GM18907 (cell line): ENCODE measurements at regions not wholly inside any gene's neighbourhood (a gene's known extent, or its start where the extent isn't known, plus 50 kb on each side); places are given as distances from the start of the nearest gene placed in this dataset.

Experiments used
- ATAC-seq: cut with Tn5 transposase; IDR thresholded peaks from one replicate; pipeline ENCODE4 v1.9.1; 2021; ENCODE audit warnings: mild to moderate bottlenecking, moderate library complexity; ENCODE audit not compliant: unreplicated experiment

DNA sequence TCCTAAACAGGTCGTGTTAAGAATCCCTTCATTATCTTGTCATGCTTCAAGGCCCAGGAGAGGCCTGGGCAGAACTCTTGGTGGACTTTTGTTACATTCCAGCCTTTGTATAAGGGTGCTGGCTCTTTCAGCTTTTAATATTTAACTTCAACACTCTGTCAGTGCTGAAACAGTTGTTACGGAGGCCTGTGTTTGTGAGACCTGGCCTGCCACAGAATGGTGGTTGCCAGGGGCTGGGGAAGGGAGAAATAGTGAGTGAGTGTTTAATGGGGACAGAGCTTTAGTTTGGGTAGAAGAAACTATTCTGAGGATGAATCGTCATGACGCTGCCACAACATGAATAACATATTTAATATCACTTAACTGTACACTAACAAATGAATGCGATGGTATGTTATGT lies 1027.6 kb upstream of the PRKX start:
- ATAC-seq, result no peak

DNA sequence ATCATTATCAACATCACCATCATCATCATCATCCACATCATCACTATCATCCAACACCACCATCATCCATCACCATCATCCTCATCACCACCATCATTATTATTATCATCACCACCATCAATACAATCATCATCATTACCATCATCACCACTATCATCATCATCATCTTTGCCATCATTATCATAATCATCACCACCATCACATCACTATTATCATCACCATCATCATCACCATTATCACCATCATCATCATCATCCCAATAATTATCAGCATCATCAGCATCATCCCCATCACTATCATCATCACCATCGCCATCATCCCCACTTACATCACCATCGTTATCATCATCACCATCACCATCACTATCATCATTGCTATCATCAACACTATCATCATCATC lies 1021.9 kb upstream of the PRKX start:
- no peak for ATAC-seq

DNA sequence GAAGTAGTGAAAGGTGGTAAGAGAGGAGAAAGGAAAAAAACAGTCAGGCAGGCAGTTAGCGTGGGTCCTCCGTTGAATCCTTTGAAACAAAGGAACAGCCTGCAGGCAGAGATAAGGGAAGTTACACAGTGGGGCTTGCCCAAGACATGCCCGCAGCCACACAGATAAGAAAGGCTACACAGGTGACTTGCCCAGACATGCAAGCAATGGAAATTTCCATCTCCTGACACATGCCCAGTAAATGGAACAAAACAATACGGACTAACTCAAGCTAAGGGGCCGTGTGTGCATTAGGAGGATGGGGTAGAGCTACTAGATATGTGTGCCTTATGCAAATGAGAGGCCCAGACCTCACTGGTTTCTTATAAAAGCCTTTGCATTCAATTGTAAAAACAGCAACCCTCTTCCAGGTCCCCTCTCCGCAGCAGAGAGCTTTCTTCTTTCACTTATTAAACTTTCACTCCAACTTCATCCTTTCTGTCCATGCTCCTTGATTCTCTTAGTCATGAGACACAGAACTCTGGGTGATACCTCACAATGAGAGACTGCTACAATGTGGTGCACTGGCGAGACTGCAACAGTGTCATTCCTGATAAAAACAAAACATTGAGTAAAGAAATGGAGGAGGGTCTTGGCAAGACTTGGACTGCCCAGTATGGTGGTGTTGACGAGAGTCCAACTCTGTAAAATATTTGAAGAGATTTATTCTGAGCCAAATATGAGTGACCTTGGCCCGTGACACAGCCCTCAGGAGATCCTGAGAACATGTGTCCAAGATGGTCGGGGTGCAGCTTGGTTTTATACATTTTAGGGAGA lies 997.4 kb upstream of the PRKX start:
- ATAC-seq, result peak; percentile 47

DNA sequence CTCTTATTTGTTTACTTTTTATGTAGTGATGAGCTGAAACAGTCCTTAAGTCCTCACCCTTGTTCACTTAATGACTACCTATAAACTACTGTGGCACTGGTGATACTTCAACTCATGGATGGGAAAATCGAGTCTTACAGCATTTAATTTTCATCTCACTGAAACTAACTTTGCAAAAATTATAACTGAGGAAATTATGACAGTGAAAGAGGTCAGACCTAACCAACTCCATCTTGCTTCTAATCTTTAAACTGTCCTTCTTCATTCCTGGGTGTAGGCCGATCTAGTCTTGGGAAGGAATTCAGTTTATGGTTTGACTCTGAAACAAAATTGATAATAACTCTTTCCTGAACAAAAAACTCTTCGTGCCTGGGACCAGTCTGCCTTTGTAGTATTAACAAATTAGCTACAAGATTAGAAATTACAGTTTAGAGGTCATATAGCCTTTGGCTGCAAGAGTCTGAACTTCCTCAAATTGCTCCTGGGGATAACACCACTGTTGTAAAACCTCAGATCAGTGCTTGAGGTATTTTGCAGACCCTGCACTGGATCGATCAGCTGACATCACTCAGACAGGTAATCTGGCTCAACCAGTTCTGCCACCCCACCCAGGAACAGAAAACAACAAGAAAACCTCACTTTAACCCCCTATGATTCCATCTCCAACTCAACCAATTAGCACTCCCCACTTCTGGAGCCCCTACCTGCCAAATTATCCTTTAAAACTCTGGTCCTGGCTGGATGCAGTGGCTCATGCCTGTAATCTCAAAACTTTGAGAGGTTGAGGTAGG lies 995.7 kb upstream of the PRKX start:
- no peak for ATAC-seq

DNA sequence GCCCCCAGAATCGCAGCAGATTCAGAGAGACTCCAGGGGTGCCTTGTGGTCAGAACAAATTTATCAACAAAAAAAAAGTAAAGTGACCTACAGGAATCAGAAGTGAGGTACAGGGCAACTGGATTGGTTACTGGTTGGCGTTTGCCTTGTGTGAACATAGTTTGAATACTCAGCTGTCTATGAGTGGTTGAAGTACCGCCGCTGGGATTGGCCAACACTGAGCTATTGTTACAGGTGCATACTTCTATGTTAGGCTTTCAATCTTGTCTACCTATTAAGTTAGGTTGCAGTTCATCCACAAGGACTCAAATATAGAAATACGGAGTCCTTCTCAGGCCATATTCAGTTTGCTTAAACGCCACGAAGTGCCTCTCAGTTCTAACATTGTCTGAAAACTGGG lies 993.5 kb upstream of the PRKX start:
- ATAC-seq, result no peak

DNA sequence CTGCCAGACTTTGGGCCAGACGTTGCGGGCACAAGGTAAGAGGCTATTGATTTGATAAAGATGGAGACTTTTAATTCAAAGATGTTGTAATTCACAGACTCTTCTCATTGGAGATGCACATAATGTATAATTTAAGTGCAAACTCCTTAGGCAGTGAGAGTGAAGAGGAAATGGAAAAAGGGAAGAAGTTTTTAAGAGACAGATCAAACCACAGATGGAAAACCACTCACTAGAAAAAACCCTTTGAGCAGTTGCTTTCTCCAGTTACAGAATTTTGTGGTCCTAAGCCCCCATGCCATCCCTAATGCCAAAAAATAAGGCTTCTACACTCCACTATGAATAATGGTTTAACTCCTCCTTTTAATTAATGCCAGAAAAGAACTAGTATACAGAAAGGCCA lies 977.1 kb upstream of the PRKX start:
- ATAC-seq, result no peak

DNA sequence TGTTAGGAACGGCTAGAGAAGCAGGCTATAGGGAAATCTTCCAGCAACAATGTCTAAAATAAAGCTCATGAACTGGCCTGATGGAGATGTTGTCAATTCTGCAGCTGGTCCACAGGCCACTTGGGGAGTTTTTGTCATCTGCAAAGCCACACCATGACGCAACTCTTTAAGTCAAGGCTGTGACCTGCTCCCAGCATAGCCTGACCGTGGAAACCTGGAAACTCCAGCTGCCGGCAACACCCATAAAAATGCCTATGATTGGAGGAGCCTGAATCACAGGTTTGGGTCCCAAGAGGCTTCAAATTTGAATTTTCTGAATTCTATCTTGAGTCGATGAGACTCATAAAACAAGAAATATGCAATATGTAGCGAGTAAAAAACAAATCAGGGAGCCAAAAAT lies 969.2 kb upstream of the PRKX start:
- no peak for ATAC-seq

DNA sequence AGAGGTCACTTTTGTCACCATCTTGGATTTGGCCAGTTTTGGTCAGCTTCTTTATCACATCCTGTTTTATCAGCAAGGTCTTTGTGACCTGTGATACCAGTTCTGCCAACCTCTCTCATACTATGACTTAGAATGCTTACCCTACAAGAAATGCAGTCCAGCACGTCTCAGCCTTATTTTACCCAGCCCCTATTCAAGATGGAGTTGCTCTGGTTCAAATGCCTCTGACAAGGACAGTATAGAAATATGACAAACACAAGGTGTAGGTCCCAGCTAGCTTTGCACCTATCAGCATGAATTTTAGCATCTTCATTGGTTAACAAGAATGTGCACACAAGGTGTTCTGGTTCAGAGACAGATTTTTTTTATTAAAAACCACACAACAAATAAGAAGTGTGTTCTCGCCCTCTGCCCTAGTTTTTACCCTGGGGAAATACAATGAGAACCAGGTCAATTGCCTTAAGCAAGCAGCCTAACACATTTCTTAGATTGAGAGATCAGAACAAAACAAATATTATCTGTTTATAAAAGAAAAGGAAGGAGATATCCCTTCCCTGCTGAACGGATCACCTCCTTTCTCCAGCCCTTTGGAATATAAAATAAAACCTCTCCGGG lies 962.3 kb upstream of the PRKX start:
- ATAC-seq, result no peak

DNA sequence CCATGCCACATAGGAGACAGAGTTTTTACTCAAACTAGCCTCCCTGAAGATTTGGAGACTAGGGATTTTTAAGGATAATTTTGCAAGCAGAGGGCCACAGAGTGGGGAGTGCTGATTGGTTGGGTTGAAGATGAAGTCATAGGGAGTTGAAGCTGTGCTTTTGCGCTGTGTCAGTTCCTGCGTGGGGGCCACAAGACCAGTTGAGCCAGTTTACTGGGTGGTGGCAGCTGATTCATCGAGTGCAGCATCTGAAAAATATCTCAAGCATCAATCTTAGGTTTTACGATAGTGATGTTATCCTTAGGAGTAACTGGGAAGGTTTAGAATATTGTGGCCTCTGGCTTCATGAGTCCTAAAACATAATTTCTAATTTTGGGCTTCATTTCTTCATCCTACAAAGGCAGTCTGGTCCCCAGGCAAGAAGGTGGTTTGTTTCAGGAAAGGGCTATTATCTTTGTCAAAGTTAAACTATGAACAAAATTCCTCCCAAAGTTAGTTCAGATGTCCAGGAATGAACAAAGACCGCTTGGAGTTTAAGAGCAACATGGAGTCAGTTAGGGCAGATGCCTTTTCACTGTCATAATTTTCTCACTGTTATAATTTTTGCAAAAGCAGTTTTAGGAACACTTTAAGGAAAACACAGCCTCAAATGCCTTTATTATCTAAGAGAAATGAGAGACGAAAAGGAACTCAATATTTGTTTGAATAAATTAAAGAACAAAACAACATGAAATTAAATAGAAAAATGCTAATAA lies 960.8 kb upstream of the PRKX start:
- no peak for ATAC-seq

DNA sequence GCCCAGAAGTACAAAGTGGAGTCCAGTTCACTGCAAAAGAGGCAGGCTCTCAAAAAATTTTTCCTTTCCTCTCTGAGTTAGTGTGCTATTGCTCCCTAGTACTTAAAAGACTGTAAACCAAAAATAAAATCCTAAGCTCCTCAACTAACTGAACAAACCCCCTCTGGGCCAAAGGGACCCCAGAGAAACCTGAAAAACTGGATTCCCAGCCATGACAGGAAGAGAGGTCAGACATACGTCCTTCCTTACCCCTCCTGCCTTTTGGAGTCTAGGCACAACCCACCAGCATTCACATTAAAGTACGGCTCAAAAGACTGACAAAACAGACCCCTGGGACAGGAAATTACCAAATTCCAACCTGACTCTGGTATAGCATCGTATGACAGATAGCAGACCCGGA lies 957.9 kb upstream of the PRKX start:
- no peak for ATAC-seq

DNA sequence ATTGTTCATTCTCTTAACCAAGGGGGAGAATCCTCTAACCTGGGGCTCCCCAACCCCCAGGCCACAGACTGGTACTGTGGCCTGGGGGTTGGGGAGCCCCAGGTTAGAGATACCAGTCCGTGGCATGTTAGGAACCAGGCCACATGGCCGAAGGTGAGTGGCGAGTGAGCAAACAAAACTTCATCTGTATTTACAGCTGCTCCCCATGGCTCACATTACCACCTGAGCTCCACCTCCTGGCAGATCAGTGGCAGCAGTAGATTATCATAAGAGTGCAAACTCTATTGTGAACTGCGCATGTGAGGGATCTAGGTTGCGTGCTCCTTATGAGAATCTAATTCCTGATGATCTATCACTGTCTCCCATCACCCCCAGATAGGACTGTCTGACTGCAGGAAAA lies 957.2 kb upstream of the PRKX start:
- ATAC-seq, result no peak

DNA sequence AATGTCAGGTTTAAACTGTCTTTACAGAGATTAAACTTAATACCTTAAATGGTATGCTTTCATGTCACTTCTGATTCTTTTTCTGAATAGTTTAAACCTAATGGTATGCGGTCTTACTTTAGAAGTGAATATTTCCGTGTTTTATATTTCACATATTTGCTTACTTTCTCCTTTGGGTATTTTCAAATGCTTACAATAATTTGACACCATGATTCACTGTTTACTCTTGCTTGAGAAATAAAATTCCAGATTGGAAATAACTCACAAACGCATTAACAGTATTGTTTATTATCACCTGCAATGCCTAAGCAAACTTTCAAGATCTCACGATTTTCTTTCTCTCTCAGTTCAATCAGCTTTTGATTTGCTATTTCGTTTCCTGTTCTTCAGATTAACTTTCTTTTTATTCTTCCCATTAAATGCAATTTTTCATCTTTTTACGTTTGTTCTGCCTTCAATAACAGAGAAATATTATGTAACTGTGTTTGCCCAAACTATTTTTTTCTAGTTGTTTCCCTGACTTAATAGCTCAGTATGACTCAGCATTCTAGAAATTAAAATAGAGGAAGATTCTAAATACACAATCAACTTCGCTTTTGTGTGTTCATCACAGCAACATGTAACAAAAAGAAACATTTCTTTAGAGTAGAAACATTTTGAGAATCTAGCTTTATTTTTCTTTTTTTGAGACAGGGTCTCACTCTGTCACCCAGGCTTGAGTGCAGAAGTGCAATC lies 955.5 kb upstream of the PRKX start:
- ATAC-seq, result no peak

DNA sequence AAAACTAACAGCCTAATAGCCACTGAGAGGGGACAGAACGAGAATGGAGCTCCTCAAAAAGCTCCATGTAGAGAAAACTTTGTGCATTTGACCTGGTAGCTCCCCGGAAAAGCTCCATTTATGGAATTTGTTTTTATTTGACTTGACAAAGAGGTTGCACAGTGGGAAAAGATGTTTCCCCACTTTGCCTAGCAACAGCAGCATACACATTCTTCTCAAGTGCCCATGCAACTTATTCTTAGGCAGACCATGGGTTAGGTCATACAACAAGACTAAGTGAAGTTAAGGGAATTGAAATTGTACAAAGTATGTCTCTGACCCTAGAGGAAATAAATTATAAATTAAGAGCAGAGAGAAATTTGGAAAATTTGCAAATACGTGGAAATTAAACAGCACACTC lies 949.6 kb upstream of the PRKX start:
- ATAC-seq, result no peak

DNA sequence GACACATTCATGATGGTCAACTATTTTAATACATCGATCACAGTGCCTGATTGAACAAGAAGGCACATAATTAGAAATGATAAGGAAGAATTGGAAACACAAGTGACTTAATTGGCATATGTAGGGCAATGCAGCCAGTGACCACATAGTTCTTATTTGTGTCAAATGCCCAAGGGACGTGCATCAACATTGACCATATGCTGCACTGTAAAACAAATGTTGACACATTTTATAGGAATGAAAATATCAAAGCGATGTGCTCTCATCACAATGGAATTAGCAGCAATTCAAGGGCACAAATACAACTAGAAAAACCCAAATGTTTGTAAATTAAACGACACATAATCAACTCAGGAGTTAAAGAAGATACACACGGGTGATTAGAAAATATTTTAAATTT lies 948.3 kb upstream of the PRKX start:
- ATAC-seq, result no peak

DNA sequence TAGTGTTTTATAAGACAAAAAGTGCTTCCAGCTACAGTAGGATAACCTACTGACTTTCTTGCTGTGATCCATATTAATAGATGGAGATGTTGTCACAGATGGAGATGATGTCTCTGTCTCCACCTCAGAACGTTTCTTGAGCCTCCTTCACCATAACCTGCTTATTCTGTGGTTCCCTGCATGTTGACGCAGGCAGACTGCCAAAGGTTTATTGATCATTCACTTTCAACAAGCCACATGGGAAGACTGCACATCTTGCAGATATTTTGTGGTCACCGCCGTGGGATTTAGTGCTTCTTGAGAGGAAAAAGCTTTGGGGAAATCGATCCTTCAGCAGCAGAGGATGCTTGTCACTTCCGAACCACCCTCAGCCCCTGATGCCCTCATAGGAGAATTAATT lies 943.0 kb upstream of the PRKX start:
- ATAC-seq, result no peak

DNA sequence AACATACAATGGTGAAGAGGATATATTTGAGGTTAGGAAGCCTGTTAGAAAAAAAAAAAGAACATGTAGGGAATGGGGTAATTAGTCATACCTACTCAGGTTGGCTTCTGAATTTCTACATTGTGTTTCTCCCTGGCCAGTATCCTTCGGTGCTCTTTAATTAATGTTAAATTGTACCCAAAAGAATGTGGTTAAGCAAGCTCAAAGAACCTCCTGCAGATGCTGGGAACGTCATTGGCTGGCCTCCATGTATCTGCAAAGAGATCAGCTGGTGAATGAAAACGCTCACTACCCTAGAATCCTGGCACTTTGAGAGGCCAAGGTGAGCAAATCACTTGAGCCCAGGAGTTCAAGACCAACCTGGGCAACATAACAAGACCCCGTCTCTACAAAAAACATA lies 942.3 kb upstream of the PRKX start:
- no peak for ATAC-seq

DNA sequence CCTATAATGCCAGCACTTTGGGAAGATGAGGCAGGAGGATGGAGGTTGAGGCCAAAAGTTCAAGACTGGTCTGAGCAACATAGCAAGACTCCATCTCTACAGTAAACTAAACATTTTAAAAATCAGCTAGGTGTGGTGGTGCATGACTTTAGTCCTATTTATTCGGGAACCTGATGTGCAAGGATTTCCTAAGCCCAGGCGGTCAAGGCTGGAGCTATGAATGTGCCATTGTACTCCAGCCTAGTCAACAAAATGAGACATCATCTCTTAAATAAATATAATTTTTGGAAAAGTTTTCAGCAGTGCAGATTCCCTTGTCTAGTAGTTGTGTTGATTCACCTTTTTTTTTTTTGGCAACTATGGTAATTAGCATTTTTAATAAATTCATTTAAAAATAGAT lies 928.7 kb upstream of the PRKX start:
- no peak for ATAC-seq

DNA sequence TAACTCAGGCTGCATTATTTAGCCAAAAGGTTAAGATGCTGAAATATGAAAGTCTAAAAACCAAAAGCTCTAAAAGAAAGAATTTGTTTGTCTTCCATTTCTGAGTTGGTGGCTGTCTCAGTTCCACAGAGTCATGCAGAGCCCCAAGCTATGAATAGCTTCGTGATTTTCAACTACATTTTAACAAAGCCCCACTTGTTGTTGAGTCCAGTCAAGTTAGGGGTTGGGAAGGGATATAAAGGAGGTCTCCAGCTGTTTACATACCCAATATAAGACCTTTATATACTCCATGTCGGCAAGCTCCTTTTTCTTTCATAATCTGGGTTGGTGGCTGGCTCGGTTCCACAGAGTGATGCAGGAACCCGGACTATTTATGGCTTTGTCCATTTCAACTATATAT lies 924.6 kb upstream of the PRKX start:
- ATAC-seq, result no peak

DNA sequence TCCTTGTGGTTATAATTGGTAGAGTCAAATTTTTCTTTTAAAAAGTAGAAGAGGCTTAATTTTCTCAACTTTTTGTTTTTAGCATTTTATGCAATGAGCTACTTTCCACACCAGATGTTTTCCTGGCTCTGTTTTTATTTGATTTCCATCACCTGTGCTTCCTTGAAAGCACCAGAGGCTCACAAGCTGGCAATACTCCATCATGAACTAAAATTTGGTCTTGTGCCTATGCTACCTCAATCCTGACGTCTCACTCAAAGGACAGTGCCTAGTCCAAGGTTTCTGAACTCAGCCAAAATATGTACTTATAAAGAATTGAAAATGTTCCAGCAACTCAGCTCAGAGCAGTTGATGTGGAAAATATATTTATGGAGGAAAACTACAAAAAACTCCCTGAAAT lies 914.0 kb upstream of the PRKX start:
- no peak for ATAC-seq

DNA sequence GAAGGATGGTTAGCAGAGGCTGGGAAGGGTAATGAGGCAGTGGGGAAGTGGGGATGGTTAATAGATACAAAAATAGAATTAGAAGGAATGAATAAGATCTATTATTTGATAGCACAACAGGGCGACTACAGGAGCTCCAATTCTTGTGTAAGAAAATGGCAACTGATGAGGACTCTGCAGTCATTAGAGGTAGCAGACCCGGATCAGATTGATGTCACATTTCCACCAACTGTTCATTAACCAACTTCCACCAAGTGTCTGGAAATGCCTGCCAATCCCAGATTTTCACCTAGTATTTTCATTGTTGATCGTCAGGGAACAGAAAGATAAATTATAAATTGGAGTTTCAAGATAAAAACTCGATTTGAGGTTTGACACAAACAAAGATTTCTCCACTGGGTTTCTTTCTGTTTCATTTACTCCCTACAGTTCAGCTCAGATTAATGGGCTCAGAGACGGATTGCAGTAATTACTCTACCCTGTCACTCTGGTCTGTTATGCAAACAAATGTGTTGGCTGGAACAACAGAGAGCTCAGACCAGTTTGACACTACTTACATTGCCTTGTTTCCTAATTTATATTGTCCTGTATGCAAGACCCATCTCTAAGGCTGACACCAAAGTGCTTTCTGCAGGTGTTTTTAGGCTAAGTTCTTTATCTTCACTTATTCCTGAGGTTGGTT lies 909.2 kb upstream of the PRKX start:
- ATAC-seq, result no peak
